Sigmoid colon (tissue), 6 donors: ENCODE measurements at regions not wholly inside any gene's neighbourhood (a gene's known extent, or its start where the extent isn't known, plus 50 kb on each side); places are given as distances from the start of the nearest gene placed in this dataset.
"Not testable (repeated sequence)": the region's sequence is repeated elsewhere in the genome, so short reads cannot be mapped to it uniquely, and the experiment has no call there.

Experiments
- DNase-seq: peaks from one replicate; pipeline ENCODE4 v3.0.0-alpha.2; 2019
- H3K27ac ChIP-seq, 4 donors: fragments of 200-600 bp; sonication (generic); one replicate each; pipeline ENCODE4 v1.5.1; 2016 to 2019; ENCODE audit warnings: mild to moderate bottlenecking in 1 of 4
- H3K27me3 ChIP-seq, 3 donors: fragments of 200-600 bp; sonication (generic); one replicate each; pipeline ENCODE4 v1.5.1; 2019; ENCODE audit warnings: mild to moderate bottlenecking in 1 of 3
- H3K36me3 ChIP-seq, 4 donors: fragments of 200-600 bp; sonication (generic); one replicate each; pipeline ENCODE4 v1.5.1; 2016 to 2019
- H3K4me1 ChIP-seq, 4 donors: fragments of 200-600 bp; sonication (generic); one replicate each; pipeline ENCODE4 v1.5.1; 2017 to 2019
- H3K4me3 ChIP-seq, 4 donors: fragments of 200-600 bp; sonication (generic); one replicate each; pipeline ENCODE4 v1.5.1; 2017 to 2019; ENCODE audit warnings: mild to moderate bottlenecking in 2 of 4, moderate library complexity in 1 of 4
- H3K9me3 ChIP-seq, 4 donors: fragments of 200-600 bp in 3 of 4; sonication (generic) in 3 of 4; one replicate each; pipeline versions ENCODE4 v1.5.1 to v1.6.1; 2013 to 2019
- EP300 ChIP-seq, 4 donors: sonication (generic); formaldehyde crosslinking; IDR thresholded peaks; one replicate each; pipeline ENCODE4 v1.6.1; 2017; ENCODE audit warnings: antibody characterized with exemption in 4 of 4
- POLR2A ChIP-seq, 2 donors: fragments of 450-650 bp; IDR thresholded peaks; one replicate each; pipeline ENCODE4 v1.6.1; 2016; ENCODE audit warnings: antibody characterized with exemption in 2 of 2, mild to moderate bottlenecking in 2 of 2, moderate library complexity in 2 of 2
- POLR2AphosphoS5 ChIP-seq, 4 donors: sonication (generic); formaldehyde crosslinking; IDR thresholded peaks; one replicate each; pipeline ENCODE4 v1.6.1; 2017; ENCODE audit warnings: antibody characterized with exemption in 4 of 4
- WGBS, 2 donors: extraction: QIAGEN DNeasy Blood & Tissue Kit; methylation state at CpG; one replicate each; pipeline ENCODE4 v1.1.7; 2013; 5-methylcytosine and 5-hydroxymethylcytosine counted together
- intact Hi-C: fragments of 100-400 bp; cut with DNase I; formaldehyde crosslinking; loops from one replicate; pipeline ENCODE4 v1.15.1; 2023
- TF ChIP-seq, protein P1 (sequence below), 4 experiments: fragments of 450-650 bp in 3 of 4; fragments of 200-600 bp in 1 of 4; IDR thresholded peaks; one replicate each; pipeline ENCODE4 v1.5.1; 2016 to 2019; ENCODE audit warnings: antibody characterized with exemption in 4 of 4, mild to moderate bottlenecking in 3 of 4, moderate library complexity in 2 of 4
- donor health status: healthy with polysubstance abuse.
- donor health status: healthy.

DNA sequence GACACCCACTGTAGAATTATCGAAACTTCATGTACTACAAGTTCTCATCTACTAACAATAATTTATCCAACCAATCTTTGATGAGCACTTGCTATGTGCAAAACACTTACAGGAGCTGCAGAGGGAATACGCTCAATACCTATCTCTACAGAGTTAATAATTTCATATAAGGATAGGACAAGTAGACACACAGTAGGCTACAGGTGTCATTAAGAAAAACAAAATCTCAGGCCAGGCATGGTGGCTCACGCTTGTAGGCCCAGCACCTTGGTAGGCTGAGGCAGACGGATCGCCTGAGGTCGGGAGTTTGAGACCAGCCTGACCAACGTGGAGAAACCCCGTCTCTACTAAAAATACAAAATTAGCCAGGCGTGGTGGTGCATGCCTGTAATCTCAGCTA, 91.3 kb upstream of the PLEKHM1 start:
- no peak for DNase-seq
- intact Hi-C loops, result loop anchor here (5.0 kb wide), 1 partner anchor 685 kb away; no protein-coding TSS in a partner anchor
- Histone ChIP-seq H3K4me3 (no peak overlapping the region), H3K27ac (no peak overlapping the region), H3K4me1 (peaks cover 0 to 28% (median 15%) of the 10 kb centered on the region in 4 donors), H3K27me3 (no peaks in the 10 kb centered on the region), H3K36me3 (no peaks in the 10 kb centered on the region), H3K9me3 (no peaks in the 10 kb centered on the region)
- TF ChIP-seq POLR2AphosphoS5 (IDR thresholded peaks at IDR 0.05) (no peak), POLR2A (IDR thresholded peaks at IDR 0.05) (no peak), EP300 (IDR thresholded peaks at IDR 0.05) (no peak)
- TF ChIP-seq, protein P1, sequence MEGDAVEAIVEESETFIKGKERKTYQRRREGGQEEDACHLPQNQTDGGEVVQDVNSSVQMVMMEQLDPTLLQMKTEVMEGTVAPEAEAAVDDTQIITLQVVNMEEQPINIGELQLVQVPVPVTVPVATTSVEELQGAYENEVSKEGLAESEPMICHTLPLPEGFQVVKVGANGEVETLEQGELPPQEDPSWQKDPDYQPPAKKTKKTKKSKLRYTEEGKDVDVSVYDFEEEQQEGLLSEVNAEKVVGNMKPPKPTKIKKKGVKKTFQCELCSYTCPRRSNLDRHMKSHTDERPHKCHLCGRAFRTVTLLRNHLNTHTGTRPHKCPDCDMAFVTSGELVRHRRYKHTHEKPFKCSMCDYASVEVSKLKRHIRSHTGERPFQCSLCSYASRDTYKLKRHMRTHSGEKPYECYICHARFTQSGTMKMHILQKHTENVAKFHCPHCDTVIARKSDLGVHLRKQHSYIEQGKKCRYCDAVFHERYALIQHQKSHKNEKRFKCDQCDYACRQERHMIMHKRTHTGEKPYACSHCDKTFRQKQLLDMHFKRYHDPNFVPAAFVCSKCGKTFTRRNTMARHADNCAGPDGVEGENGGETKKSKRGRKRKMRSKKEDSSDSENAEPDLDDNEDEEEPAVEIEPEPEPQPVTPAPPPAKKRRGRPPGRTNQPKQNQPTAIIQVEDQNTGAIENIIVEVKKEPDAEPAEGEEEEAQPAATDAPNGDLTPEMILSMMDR (IDR thresholded peaks at IDR 0.05), result no peak
- WGBS, 2 donors, result 92 to 94% methylated on average over 9 of the region's 9 CpGs

DNA sequence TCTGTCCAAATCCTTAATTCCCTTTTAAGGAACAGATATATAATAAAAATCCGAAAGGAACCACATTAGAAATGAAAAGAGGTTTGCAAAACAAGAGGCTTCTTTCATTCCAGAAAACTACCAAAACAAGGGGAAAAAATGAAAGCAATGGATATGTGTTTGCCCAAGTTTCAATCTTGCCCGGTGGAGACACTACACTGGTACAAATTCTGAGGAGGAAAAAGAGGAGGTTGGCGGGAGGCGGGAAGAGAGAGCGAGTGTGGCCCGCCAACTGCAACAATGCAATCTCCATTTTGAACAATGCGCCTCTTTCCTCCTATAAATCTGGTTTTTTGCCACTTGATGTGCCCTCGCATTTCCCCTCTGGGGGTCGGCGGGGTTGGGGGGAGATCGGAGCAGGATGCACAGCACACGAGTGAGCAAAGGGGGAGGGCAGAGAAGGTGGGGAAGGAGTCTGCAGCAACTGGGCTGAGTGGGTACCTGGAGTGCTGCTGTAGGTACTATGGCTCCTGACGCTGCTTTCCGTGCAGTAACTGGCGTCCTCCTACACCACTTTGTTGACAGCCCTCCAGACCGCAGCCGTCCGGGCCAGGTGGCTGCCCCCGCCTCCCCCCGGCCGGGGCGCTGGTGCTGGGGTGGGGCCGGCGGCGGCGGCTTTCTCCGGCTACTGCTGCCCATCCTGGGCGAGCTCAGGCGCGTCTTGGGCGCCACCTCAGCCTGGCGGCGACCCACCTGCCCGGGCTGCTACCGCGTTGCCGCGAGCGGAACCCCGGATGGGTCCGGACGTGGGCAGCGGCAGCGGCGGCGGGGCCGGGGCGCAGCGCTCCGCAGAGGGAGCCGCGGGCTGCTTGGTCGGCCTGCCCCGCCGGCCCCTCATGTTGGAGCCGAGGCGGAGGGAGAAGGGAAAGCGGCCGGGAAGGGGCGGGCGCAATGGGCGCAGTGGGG, 93.8 kb upstream of the PLEKHM1 start:
- H3K27me3 ChIP-seq, result no peaks in the 10 kb centered on the region
- peak overlapping the region; percentile 47 to 84 (median 70) for H3K4me3 ChIP-seq
- intact Hi-C loops, result loop anchor here (5.0 kb wide), 1 partner anchor 683 kb away; no protein-coding TSS in a partner anchor
- peak overlapping the region; percentile 77 to 87 (median 82) for H3K27ac ChIP-seq
- no peaks in the 10 kb centered on the region for H3K36me3 ChIP-seq
- no peaks in the 10 kb centered on the region for H3K9me3 ChIP-seq
- peak; percentile 77 for DNase-seq
- TF ChIP-seq POLR2AphosphoS5 (IDR thresholded peaks at IDR 0.05) (no peak), POLR2A (IDR thresholded peaks at IDR 0.05) (no peak), EP300 (IDR thresholded peaks at IDR 0.05) (no peak)
- TF ChIP-seq, protein P1 (IDR thresholded peaks at IDR 0.05), result no peak
- WGBS, 2 donors, result 0 to 1% methylated on average over 62 of the region's 62 CpGs
- peaks cover 0 to 28% (median 15%) of the 10 kb centered on the region in 4 donors for H3K4me1 ChIP-seq

DNA sequence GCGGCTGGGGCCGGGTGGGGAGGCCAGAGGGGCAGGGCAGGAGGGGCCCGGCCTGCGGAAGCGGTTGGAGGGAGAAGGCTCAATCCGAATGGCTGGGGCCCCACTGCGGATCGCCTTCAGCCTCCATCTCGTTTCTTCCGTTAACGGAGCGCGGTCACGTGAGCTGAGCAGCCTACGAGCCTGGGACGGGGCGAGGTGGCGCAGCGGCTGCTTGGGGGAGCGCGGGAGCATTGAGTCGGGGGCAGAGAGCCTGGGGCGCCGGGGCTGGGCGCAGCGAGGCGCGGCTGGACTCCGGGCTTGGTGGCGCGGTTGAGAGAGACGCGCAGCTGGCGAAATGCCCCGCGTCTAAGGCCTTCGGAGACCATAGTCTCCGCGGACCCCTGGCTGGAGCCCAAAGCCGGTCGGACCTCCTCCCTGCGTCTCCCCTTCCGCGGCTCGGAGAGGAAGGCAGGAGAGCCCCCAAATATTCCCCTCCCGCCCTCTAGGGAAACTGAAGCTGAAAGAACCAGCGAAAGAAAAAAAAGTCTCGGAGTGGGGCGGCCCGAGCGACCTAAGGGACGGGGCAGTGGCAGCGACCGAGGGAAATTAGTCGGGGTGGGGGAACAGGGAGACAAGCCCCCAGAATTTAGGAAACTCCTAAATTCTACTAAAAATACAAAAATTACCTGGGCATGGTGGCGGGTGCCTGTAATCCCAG, 94.7 kb upstream of the PLEKHM1 start:
- intact Hi-C loops, H3K9me3 ChIP-seq, H3K36me3 ChIP-seq, H3K27me3 ChIP-seq: not testable (repeated sequence)
- peak overlapping the region; percentile 77 to 87 (median 82) for H3K27ac ChIP-seq
- peak overlapping the region; percentile 47 to 84 (median 70) for H3K4me3 ChIP-seq
- WGBS, 2 donors, result 0 to 1% methylated on average over 56 of the region's 56 CpGs
- peaks cover 0 to 28% (median 15%) of the 10 kb centered on the region in 4 donors for H3K4me1 ChIP-seq
- TF ChIP-seq POLR2AphosphoS5 (IDR thresholded peaks at IDR 0.05), result peak in 3 of 4 donors; percentile 33 to 72 (median 53)
- TF ChIP-seq, protein P1 (IDR thresholded peaks at IDR 0.05), result peak in 1 of 4 experiments; percentile 26
- peak; percentile 91 for DNase-seq

DNA sequence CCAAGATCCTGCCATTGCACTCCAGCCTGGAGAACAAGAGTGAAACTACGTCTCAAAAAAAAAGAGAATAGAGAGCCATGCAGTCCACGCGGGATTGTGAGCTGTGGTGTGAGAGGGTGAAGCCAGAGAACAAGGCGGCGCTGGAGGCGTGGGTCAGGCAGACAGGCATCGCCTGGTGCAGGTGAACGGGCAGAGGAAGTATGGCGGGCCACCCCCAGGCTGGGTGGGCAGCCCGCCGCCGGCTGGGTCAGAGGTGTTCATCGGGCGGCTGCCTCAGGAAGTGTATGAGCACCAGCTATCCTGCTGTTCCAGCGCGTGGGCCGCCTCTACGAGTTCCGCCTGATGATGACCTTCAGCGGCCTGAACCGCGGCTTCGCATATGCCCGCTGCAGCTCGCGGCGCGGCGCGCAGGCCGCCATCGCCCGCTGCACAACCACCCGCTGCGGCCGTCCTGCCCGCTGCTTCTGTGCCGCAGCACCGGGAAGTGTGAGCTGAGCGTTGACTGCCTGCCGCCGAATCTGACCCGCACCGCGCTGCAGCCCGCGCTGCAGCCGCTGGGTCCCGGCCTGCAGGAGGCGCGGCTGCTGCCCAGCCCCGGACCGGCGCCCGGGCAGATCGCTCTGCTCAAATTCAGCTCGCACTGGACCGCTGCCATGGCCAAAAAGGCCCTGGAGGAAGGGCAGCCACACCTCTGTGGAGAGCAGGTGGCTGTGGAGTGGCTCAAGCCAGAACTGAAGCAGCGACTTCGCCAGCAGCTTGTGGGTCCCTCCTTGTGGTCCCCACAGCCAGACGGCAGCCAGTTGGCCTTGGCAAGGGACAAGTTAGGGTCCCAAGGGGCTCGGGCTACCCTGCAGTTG, 95.5 kb upstream of the PLEKHM1 start:
- H3K36me3 ChIP-seq, H3K27me3 ChIP-seq, DNase-seq, intact Hi-C loops, H3K9me3 ChIP-seq: not testable (repeated sequence)
- Histone ChIP-seq H3K27ac (peak overlapping the region; percentile 77 to 87 (median 82)), H3K4me1 (peaks cover 0 to 28% (median 15%) of the 10 kb centered on the region in 4 donors), H3K4me3 (peak overlapping the region; percentile 47 to 84 (median 70))
- TF ChIP-seq, protein P1 (IDR thresholded peaks at IDR 0.05), result peak in 2 of 4 experiments; percentile 20 to 27
- WGBS, 2 donors, result 2 to 3% methylated on average over 49 to 51 of the region's 62 CpGs

DNA sequence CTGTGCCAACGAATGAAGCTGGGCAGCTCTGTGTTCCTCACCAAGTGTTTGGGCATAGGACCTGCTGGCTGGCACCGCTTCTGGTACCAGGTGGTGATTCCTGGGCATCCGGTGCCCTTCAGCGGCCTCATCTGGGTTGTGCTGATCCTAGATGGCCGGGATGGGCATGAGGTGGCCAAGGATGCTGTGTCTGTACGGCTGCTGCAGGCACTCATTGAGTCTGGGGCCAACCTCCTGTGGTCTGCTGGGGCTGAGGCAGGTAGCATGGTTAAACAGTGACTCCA, 96.1 kb upstream of the PLEKHM1 start:
- DNase-seq, H3K27me3 ChIP-seq, H3K36me3 ChIP-seq, intact Hi-C loops, H3K9me3 ChIP-seq, H3K4me3 ChIP-seq: not testable (repeated sequence)
- peak overlapping the region in 3 of 4 donors; percentile 77 to 87 (median 81) for H3K27ac ChIP-seq
- 59 to 84% methylated on average over 6 of the region's 6 CpGs for WGBS, 2 donors
- peaks cover 0 to 28% (median 15%) of the 10 kb centered on the region in 4 donors for H3K4me1 ChIP-seq
